Tibial nerve (tissue), 4 donors: ENCODE measurements at regions not wholly inside any gene's neighbourhood (a gene's known extent, or its start where the extent isn't known, plus 50 kb on each side); places are given as distances from the start of the nearest gene placed in this dataset.

ENCODE experiments used
- DNase-seq, 2 donors: peaks; one replicate each; pipeline ENCODE4 v3.0.0-alpha.2; 2019; ENCODE audit warnings: low spot score in 2 of 2
- H3K27ac ChIP-seq, 4 donors: fragments of 200-600 bp; sonication (generic) in 3 of 4; one replicate each; pipeline ENCODE4 v1.5.1; 2017 to 2019; ENCODE audit warnings: mild to moderate bottlenecking in 1 of 4
- H3K27me3 ChIP-seq, 2 donors: fragments of 200-600 bp; sonication (generic) in 1 of 2; one replicate each; pipeline versions ENCODE4 v1.5.1 to v1.6.0; 2017 to 2019
- H3K36me3 ChIP-seq, 3 donors: fragments of 200-600 bp; sonication (generic); one replicate each; pipeline ENCODE4 v1.5.1; 2018 to 2019
- H3K4me1 ChIP-seq, 4 donors: fragments of 200-600 bp; sonication (generic) in 3 of 4; one replicate each; pipeline ENCODE4 v1.5.1; 2017 to 2019
- H3K4me3 ChIP-seq, 4 donors: fragments of 200-600 bp; sonication (generic) in 3 of 4; one replicate each; pipeline ENCODE4 v1.5.1; 2017 to 2019; ENCODE audit warnings: mild to moderate bottlenecking in 1 of 4, moderate library complexity in 1 of 4
- H3K9me3 ChIP-seq, 4 donors: fragments of 200-600 bp; sonication (generic) in 3 of 4; one replicate each; pipeline ENCODE4 v1.5.1; 2017 to 2019
- CTCF ChIP-seq, 5 experiments: fragments of 200-600 bp in 3 of 5; fragments of 450-650 bp in 2 of 5; sonication (generic) in 3 of 5; IDR thresholded peaks; one replicate each; pipeline ENCODE4 v1.5.1; 2016 to 2019; ENCODE audit warnings: antibody characterized with exemption in 5 of 5, mild to moderate bottlenecking in 3 of 5, moderate library complexity in 2 of 5
- EP300 ChIP-seq, 2 donors: sonication (generic); formaldehyde crosslinking; IDR thresholded peaks; one replicate each; pipeline ENCODE4 v1.6.1; 2017; ENCODE audit warnings: antibody characterized with exemption in 2 of 2, mild to moderate bottlenecking in 1 of 2
- POLR2A ChIP-seq, 2 donors: fragments of 450-650 bp; IDR thresholded peaks; one replicate each; pipeline ENCODE4 v1.6.1; 2017; ENCODE audit warnings: antibody characterized with exemption in 2 of 2, mild to moderate bottlenecking in 2 of 2, moderate library complexity in 2 of 2
- WGBS, 2 donors: methylation state at CpG; one replicate each; pipeline ENCODE4 v1.1.5; 2018; 5-methylcytosine and 5-hydroxymethylcytosine counted together

- TF ChIP-seq CTCF (IDR thresholded peaks at IDR 0.05) (no peak), EP300 (IDR thresholded peaks at IDR 0.05) (no peak)
- no peak for DNase-seq
- no peak overlapping the region for H3K4me3 ChIP-seq
- WGBS, 2 donors, result 62 to 66% methylated on average over 5 of the region's 5 CpGs
- no peaks in the 10 kb centered on the region for H3K27me3 ChIP-seq
- H3K36me3 ChIP-seq, result no peaks in the 10 kb centered on the region
- no peaks in the 10 kb centered on the region for H3K4me1 ChIP-seq
- no peaks in the 10 kb centered on the region for H3K9me3 ChIP-seq
- H3K27ac ChIP-seq, result no peak overlapping the region
Measured at GRCh38 chr3:132881756-132882409, 156.3 kb upstream of the TMEM108 start.

GRCh38 chr3:132880986-132881385 lies 157.2 kb upstream of the TMEM108 start:
- Histone ChIP-seq H3K4me1 (no peaks in the 10 kb centered on the region), H3K9me3 (no peaks in the 10 kb centered on the region), H3K27ac (no peak overlapping the region), H3K36me3 (no peaks in the 10 kb centered on the region), H3K4me3 (no peak overlapping the region), H3K27me3 (no peaks in the 10 kb centered on the region)
- 82 to 89% methylated on average over 1 of the region's 1 CpG for WGBS, 2 donors
- TF ChIP-seq EP300 (IDR thresholded peaks at IDR 0.05) (no peak), POLR2A (IDR thresholded peaks at IDR 0.05) (no peak), CTCF (IDR thresholded peaks at IDR 0.05) (no peak)
- no peak for DNase-seq

GRCh38 chr3:132879656-132880055 lies 157.4 kb upstream of the NPHP3 start:
- no peak for DNase-seq
- no peaks in the 10 kb centered on the region for H3K36me3 ChIP-seq
- no peaks in the 10 kb centered on the region for H3K9me3 ChIP-seq
- no peaks in the 10 kb centered on the region for H3K27me3 ChIP-seq
- no peak overlapping the region for H3K27ac ChIP-seq
- no peak overlapping the region for H3K4me3 ChIP-seq
- no peaks in the 10 kb centered on the region for H3K4me1 ChIP-seq
- no peak for TF ChIP-seq CTCF (IDR thresholded peaks at IDR 0.05)

GRCh38 chr3:132874701-132875100 lies 152.5 kb upstream of the NPHP3 start:
- Histone ChIP-seq H3K27me3 (no peaks in the 10 kb centered on the region), H3K27ac (no peak overlapping the region), H3K9me3 (no peaks in the 10 kb centered on the region), H3K4me3 (no peak overlapping the region), H3K36me3 (no peaks in the 10 kb centered on the region), H3K4me1 (no peaks in the 10 kb centered on the region)
- WGBS, 2 donors, result 73 to 79% methylated on average over 1 of the region's 1 CpG
- no peak for TF ChIP-seq CTCF (IDR thresholded peaks at IDR 0.05)
- no peak for TF ChIP-seq POLR2A (IDR thresholded peaks at IDR 0.05)
- no peak for TF ChIP-seq EP300 (IDR thresholded peaks at IDR 0.05)
- no peak for DNase-seq

GRCh38 chr3:132872711-132873110 lies 150.5 kb upstream of the NPHP3 start:
- no peak for TF ChIP-seq EP300 (IDR thresholded peaks at IDR 0.05)
- no peak for TF ChIP-seq POLR2A (IDR thresholded peaks at IDR 0.05)
- 22 to 36% methylated on average over 1 of the region's 1 CpG for WGBS, 2 donors

GRCh38 chr3:132871956-132872355 lies 149.7 kb upstream of the NPHP3 start:
- DNase-seq, result no peak
- no peaks in the 10 kb centered on the region for H3K9me3 ChIP-seq
- H3K27me3 ChIP-seq, result no peaks in the 10 kb centered on the region
- TF ChIP-seq CTCF (IDR thresholded peaks at IDR 0.05) (no peak), POLR2A (IDR thresholded peaks at IDR 0.05) (no peak), EP300 (IDR thresholded peaks at IDR 0.05) (no peak)
- WGBS, 2 donors, result 75 to 82% methylated on average over 4 of the region's 4 CpGs
- H3K4me3 ChIP-seq, result no peak overlapping the region
- no peaks in the 10 kb centered on the region for H3K36me3 ChIP-seq
- no peak overlapping the region for H3K27ac ChIP-seq
- no peaks in the 10 kb centered on the region for H3K4me1 ChIP-seq

More at GRCh38 chr3:132872711-132873110, 150.5 kb upstream of the NPHP3 start:
- no peaks in the 10 kb centered on the region for H3K27me3 ChIP-seq
- no peaks in the 10 kb centered on the region for H3K36me3 ChIP-seq
- no peak overlapping the region for H3K27ac ChIP-seq
- H3K4me3 ChIP-seq, result no peak overlapping the region
- H3K4me1 ChIP-seq, result no peaks in the 10 kb centered on the region
- DNase-seq, result no peak
- H3K9me3 ChIP-seq, result no peaks in the 10 kb centered on the region
